ENCODE measurements at regions not wholly inside any gene's neighbourhood (a gene's known extent, or its start where the extent isn't known, plus 50 kb on each side); places are given as distances from the start of the nearest gene placed in this dataset.

GRCh38 chr5:12125895-12126294 lies 221.6 kb upstream of the CTNND2 start:
- Mint-ChIP-seq H3K9me3 (ENCODE audit: unreplicated experiment) (no peaks in the 10 kb centered on the region), H3K36me3 (ENCODE audit: unreplicated experiment) (no peaks in the 10 kb centered on the region), H3K4me3 (ENCODE audit: unreplicated experiment) (no peak overlapping the region), H3K27ac (ENCODE audit: unreplicated experiment) (no peak overlapping the region), H3K27me3 (ENCODE audit: unreplicated experiment) (no peaks in the 10 kb centered on the region), H3K4me1 (ENCODE audit: low read depth, unreplicated experiment) (no peaks in the 10 kb centered on the region)
- no peak for DNase-seq
- no peak for TF ChIP-seq CTCF (IDR thresholded peaks at IDR 0.05; ENCODE audit: partially characterized antibody, unreplicated experiment)

GRCh38 chr5:12119657-12120056 lies 215.4 kb upstream of the CTNND2 start:
- Mint-ChIP-seq H3K4me1 (ENCODE audit: low read depth, unreplicated experiment) (no peaks in the 10 kb centered on the region), H3K4me3 (ENCODE audit: unreplicated experiment) (no peak overlapping the region), H3K27me3 (ENCODE audit: unreplicated experiment) (no peaks in the 10 kb centered on the region), H3K9me3 (ENCODE audit: unreplicated experiment) (no peaks in the 10 kb centered on the region), H3K36me3 (ENCODE audit: unreplicated experiment) (no peaks in the 10 kb centered on the region), H3K27ac (ENCODE audit: unreplicated experiment) (no peak overlapping the region)
- no peak for DNase-seq
- TF ChIP-seq CTCF (IDR thresholded peaks at IDR 0.05; ENCODE audit: partially characterized antibody, unreplicated experiment): no peak

DNA sequence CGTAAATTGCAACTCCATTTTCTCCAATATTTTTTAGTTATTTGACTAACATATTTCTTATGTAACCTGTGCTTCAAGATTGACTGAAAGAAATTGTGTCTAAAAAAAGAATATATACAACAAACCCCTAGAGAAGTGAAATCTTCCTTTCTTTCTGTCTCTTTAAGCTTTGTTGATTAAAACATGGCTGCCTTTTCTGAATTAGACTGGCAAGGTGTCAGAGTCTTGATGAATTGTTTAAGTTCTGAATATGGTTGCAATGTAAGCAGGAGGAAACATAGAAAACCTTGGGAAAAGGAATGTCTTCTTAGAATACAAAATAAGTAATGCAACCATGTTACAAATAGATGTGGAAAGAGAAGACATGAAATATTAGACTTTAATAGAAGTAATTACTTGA lies 209.8 kb upstream of the CTNND2 start:
- H3K27me3 Mint-ChIP-seq (ENCODE audit: unreplicated experiment): no peaks in the 10 kb centered on the region
- no peak overlapping the region for H3K4me3 Mint-ChIP-seq (ENCODE audit: unreplicated experiment)

GRCh38 chr5:12113062-12113461 lies 208.8 kb upstream of the CTNND2 start:
- Mint-ChIP-seq H3K36me3 (ENCODE audit: unreplicated experiment) (no peaks in the 10 kb centered on the region), H3K9me3 (ENCODE audit: unreplicated experiment) (no peaks in the 10 kb centered on the region), H3K27me3 (ENCODE audit: unreplicated experiment) (no peaks in the 10 kb centered on the region), H3K4me3 (ENCODE audit: unreplicated experiment) (no peak overlapping the region), H3K27ac (ENCODE audit: unreplicated experiment) (no peak overlapping the region), H3K4me1 (ENCODE audit: low read depth, unreplicated experiment) (peaks cover 2% of the 10 kb centered on the region)
- no peak for DNase-seq
- no peak for TF ChIP-seq CTCF (IDR thresholded peaks at IDR 0.05; ENCODE audit: partially characterized antibody, unreplicated experiment)

More for the DNA sequence above, 209.8 kb upstream of the CTNND2 start:
- Mint-ChIP-seq H3K9me3 (ENCODE audit: unreplicated experiment) (no peaks in the 10 kb centered on the region), H3K36me3 (ENCODE audit: unreplicated experiment) (no peaks in the 10 kb centered on the region), H3K27ac (ENCODE audit: unreplicated experiment) (no peak overlapping the region), H3K4me1 (ENCODE audit: low read depth, unreplicated experiment) (peaks cover 2% of the 10 kb centered on the region)
- no peak for TF ChIP-seq CTCF (IDR thresholded peaks at IDR 0.05; ENCODE audit: partially characterized antibody, unreplicated experiment)
- DNase-seq: no peak

DNA sequence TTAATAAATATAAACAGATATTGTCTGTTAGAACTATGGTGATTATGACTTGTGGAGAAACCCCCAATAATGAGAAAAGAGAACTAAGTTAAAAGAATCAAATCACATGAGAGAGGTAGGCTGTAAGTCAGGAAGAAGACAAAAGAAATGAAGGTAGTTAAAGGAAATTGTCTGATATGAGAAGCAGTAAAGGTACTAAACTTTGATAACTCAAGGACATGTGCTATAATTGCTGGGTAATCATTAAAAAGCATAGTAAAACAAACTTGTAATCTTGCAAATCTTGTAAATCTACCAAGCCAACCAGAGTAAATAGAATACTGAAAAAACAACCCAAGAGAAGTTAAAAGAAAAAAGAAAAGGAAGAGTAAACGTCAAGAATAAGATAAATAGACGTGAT lies 207.0 kb upstream of the CTNND2 start:
- TF ChIP-seq CTCF (IDR thresholded peaks at IDR 0.05; ENCODE audit: partially characterized antibody, unreplicated experiment): no peak
- no peak for DNase-seq
- Mint-ChIP-seq H3K27me3 (ENCODE audit: unreplicated experiment) (no peaks in the 10 kb centered on the region), H3K36me3 (ENCODE audit: unreplicated experiment) (no peaks in the 10 kb centered on the region), H3K27ac (ENCODE audit: unreplicated experiment) (no peak overlapping the region), H3K9me3 (ENCODE audit: unreplicated experiment) (no peaks in the 10 kb centered on the region), H3K4me1 (ENCODE audit: low read depth, unreplicated experiment) (peaks cover 2% of the 10 kb centered on the region), H3K4me3 (ENCODE audit: unreplicated experiment) (no peak overlapping the region)
